ENCODE measurements at regions not wholly inside any gene's neighbourhood (a gene's known extent, or its start where the extent isn't known, plus 50 kb on each side); places are given as distances from the start of the nearest gene placed in this dataset.

GRCh38 chr19:30846102-30846501 is 473.9 kb downstream of the ZNF536 start:
- Histone ChIP-seq H3K23ac (ENCODE audit: insufficient read length, low read depth, low read length) (no peak overlapping the region), H3K4me1 (ENCODE audit: insufficient read depth, low read length) (no peaks in the 10 kb centered on the region)
- no CpG with 5 or more reads among the region's 13 CpGs for WGBS (ENCODE audit: extremely low coverage, insufficient read length, low lambda C conversion rate)

More at GRCh38 chr19:30846102-30846501, 473.9 kb downstream of the ZNF536 start:
- no peaks in the 10 kb centered on the region for H3K79me2 ChIP-seq (ENCODE audit: insufficient read depth, low read length)
- Mint-ChIP-seq H3K27me3 (ENCODE audit: low read depth) (no peaks in the 10 kb centered on the region; the same call in 1 of the 2 replicates), H3K4me3 (no peak overlapping the region), H3K36me3 (ENCODE audit: insufficient read depth in 1 of 3, low read depth in 3 of 3) (peaks cover 0 to 2% (median 0%) of the 10 kb centered on the region in 3 experiments; a peak in 1 of 7 replicates), H3K4me1 (peaks cover 5 to 6% of the 10 kb centered on the region in 2 experiments), H3K9me3 (peaks cover 1 to 8% of the 10 kb centered on the region in 2 experiments; a peak in 2 of 5 replicates), H3K27ac (no peak overlapping the region)
- no peak overlapping the region for H2BK5ac ChIP-seq (ENCODE audit: insufficient read length, low read length)
- H3K9me3 ChIP-seq (ENCODE audit: control insufficient read depth, low read depth, low read length) = no peaks in the 10 kb centered on the region
- H2BK20ac ChIP-seq (ENCODE audit: low read depth, low read length, poor library complexity, severe bottlenecking) = no peak overlapping the region
- no peak overlapping the region for H3K9ac ChIP-seq (ENCODE audit: extremely low read depth, insufficient read length, low read length)
- H4K5ac ChIP-seq (ENCODE audit: insufficient read length, low read depth, low read length) = no peak overlapping the region
- H2BK15ac ChIP-seq (ENCODE audit: low read depth, low read length) = no peak overlapping the region
- no peaks in the 10 kb centered on the region for H3K23me2 ChIP-seq (ENCODE audit: insufficient read length, low read depth, low read length, poor library complexity, severe bottlenecking)
- no peak overlapping the region for H3K4ac ChIP-seq (ENCODE audit: low read depth, low read length)
- no peaks in the 10 kb centered on the region for H4K20me1 ChIP-seq (ENCODE audit: control insufficient read depth, insufficient read depth, insufficient read length)
- no peak overlapping the region for H3K27ac ChIP-seq (ENCODE audit: insufficient read length, low read depth, low read length)
- no peak overlapping the region for H3T11ph ChIP-seq (ENCODE audit: low read length)
- no peak overlapping the region for H3K14ac ChIP-seq (ENCODE audit: insufficient read depth, low read length)
- H3K4me2 ChIP-seq (ENCODE audit: insufficient read depth, insufficient read length, low read length) = no peak overlapping the region
- H2BK12ac ChIP-seq (ENCODE audit: insufficient read length, low read depth, low read length) = no peak overlapping the region
- H2AK5ac ChIP-seq (ENCODE audit: insufficient read length, low read length) = no peak overlapping the region
- H3K27me3 ChIP-seq (ENCODE audit: insufficient read depth, low read length) = no peaks in the 10 kb centered on the region
- H4K8ac ChIP-seq (replicated peaks; ENCODE audit: insufficient read length, low read depth, low read length) = no peak overlapping the region
- H2BK120ac ChIP-seq (ENCODE audit: low read depth, low read length, poor library complexity, severe bottlenecking) = no peak overlapping the region
- no peak overlapping the region for H3K18ac ChIP-seq (ENCODE audit: insufficient read length, low read depth, low read length)
- no peaks in the 10 kb centered on the region for H3K79me1 ChIP-seq (ENCODE audit: insufficient read depth, low read depth, low read length, poor library complexity, severe bottlenecking)
- no peak overlapping the region for H2AFZ ChIP-seq (ENCODE audit: low read length)
- H4K91ac ChIP-seq (ENCODE audit: insufficient read length, low read depth, low read length) = no peak overlapping the region
- no peak for DNase-seq
- TF ChIP-seq, protein P1, sequence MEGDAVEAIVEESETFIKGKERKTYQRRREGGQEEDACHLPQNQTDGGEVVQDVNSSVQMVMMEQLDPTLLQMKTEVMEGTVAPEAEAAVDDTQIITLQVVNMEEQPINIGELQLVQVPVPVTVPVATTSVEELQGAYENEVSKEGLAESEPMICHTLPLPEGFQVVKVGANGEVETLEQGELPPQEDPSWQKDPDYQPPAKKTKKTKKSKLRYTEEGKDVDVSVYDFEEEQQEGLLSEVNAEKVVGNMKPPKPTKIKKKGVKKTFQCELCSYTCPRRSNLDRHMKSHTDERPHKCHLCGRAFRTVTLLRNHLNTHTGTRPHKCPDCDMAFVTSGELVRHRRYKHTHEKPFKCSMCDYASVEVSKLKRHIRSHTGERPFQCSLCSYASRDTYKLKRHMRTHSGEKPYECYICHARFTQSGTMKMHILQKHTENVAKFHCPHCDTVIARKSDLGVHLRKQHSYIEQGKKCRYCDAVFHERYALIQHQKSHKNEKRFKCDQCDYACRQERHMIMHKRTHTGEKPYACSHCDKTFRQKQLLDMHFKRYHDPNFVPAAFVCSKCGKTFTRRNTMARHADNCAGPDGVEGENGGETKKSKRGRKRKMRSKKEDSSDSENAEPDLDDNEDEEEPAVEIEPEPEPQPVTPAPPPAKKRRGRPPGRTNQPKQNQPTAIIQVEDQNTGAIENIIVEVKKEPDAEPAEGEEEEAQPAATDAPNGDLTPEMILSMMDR (conservative IDR thresholded peaks at IDR 0.05) = no peak
- H3K56ac ChIP-seq (ENCODE audit: insufficient read length, low read depth, low read length) = no peak overlapping the region

Data from H9 (cell line).